Astrocyte (in vitro differentiated cells and primary cell): ENCODE measurements at regions not wholly inside any gene's neighbourhood (a gene's known extent, or its start where the extent isn't known, plus 50 kb on each side); places are given as distances from the start of the nearest gene placed in this dataset.
"Not testable (repeated sequence)": the region's sequence is repeated elsewhere in the genome, so short reads cannot be mapped to it uniquely, and the experiment has no call there.

Experiments
- EZH2 ChIP-seq: IDR thresholded peaks from 2 replicates; pipeline ENCODE4 v1.6.1; 2012; ENCODE audit warnings: mild to moderate bottlenecking, low read length, inconsistent platforms; ENCODE audit not compliant: insufficient read depth
- TF ChIP-seq, protein P1 (sequence below): IDR thresholded peaks from 2 replicates; pipeline ENCODE4 v1.5.1; 2011; ENCODE audit warnings: low read depth, mild to moderate bottlenecking, inconsistent platforms, low read length, moderate library complexity; ENCODE audit not compliant: insufficient read depth

DNA sequence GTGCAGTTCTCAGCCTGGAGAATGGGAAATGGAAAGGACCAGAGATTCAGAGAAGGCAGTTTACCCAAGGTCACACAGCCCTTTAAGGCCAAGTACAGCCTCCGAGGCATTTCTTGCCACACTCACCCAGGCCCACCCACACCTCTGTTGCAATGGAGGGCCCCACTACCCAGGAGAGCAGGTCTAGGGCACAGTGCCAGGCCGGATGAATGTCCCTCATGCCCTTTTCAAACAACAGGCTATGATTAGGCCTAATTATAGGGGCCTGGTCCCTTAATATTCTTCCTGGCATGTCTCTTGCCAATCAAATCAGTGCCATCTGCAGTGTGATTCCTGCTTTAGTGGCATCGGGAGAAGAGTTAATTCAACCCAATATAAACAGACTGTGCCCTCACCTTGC lies 195.3 kb downstream of the KLRB1 start:
- TF ChIP-seq, protein P1, sequence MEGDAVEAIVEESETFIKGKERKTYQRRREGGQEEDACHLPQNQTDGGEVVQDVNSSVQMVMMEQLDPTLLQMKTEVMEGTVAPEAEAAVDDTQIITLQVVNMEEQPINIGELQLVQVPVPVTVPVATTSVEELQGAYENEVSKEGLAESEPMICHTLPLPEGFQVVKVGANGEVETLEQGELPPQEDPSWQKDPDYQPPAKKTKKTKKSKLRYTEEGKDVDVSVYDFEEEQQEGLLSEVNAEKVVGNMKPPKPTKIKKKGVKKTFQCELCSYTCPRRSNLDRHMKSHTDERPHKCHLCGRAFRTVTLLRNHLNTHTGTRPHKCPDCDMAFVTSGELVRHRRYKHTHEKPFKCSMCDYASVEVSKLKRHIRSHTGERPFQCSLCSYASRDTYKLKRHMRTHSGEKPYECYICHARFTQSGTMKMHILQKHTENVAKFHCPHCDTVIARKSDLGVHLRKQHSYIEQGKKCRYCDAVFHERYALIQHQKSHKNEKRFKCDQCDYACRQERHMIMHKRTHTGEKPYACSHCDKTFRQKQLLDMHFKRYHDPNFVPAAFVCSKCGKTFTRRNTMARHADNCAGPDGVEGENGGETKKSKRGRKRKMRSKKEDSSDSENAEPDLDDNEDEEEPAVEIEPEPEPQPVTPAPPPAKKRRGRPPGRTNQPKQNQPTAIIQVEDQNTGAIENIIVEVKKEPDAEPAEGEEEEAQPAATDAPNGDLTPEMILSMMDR, result not testable (repeated sequence)
- TF ChIP-seq EZH2, result not testable (repeated sequence)
